ENCODE measurements at regions not wholly inside any gene's neighbourhood (a gene's known extent, or its start where the extent isn't known, plus 50 kb on each side); places are given as distances from the start of the nearest gene placed in this dataset.
A peak's percentile ranks its signal among the peaks of the same experiment; 100 is the strongest.

DNA sequence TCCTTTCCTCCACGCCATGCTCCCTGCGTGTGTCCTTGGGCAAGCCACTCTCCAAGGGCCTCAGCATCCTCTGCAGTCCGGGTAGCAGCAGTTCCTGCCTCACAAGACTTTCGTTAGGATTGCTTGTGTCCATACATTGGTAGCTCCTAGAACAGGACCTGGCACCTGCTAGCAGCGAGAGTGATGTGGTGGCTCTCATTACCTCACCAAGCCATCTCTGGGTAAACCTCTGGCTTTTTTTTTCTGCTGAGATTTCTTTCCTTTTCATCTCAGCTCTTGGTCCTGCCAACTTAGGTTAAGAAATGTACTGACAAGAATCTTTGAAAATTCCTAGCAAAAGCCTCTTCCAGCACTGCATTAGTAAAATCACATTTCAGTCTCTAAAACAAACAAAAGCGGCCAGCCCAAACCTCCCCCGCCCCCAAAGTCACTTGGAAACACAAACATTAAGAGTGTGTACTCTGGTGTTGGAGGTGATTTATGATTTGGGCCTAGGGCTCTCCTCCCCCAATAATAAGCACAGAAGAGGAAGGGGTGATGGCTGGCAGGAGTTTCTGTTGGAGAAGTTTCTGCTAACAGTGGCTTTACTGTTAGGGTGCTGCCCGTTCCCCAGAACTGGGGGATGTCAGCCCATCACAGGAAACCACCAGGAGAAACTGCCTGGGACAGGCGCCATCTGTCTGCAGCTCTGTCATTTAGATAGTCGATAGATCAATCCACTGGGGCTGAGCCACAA is 199.2 kb downstream of the CD83 start:
- ATAC-seq (peak; percentile 65), DNase-seq (ENCODE audit: low read depth, low spot score) (no peak)
- Histone ChIP-seq H3K4me1 (ENCODE audit: control insufficient read depth in 1 of 2, insufficient read depth in 2 of 2, low read length in 2 of 2) (no peaks in the 10 kb centered on the region), H3K27me3 (ENCODE audit: insufficient read depth, low read length) (no peaks in the 10 kb centered on the region), H3K4me2 (ENCODE audit: low read length) (no peak overlapping the region), H3K4me3 (replicated peaks in 1 of 2; ENCODE audit: low read depth in 1 of 2, low read length in 2 of 2) (no peak overlapping the region), H3K9ac (ENCODE audit: low read length) (no peak overlapping the region), H3K9me3 (ENCODE audit: control insufficient read depth in 1 of 2, insufficient read depth in 1 of 2, low read depth in 1 of 2, low read length in 2 of 2) (no peaks in the 10 kb centered on the region), H4K20me1 (ENCODE audit: insufficient read depth) (no peaks in the 10 kb centered on the region), H2AFZ (ENCODE audit: low read depth, low read length, poor library complexity, severe bottlenecking) (no peak overlapping the region), H3K36me3 (ENCODE audit: control insufficient read depth in 1 of 2, insufficient read depth in 2 of 2, low read length in 2 of 2) (no peaks in the 10 kb centered on the region), H3K9me2 (ENCODE audit: insufficient read depth) (no peaks in the 10 kb centered on the region), H3K27ac (ENCODE audit: low read depth, low read length) (no peak overlapping the region), H3K79me2 (ENCODE audit: insufficient read depth, low read length) (no peaks in the 10 kb centered on the region)
- TF ChIP-seq, protein P1, sequence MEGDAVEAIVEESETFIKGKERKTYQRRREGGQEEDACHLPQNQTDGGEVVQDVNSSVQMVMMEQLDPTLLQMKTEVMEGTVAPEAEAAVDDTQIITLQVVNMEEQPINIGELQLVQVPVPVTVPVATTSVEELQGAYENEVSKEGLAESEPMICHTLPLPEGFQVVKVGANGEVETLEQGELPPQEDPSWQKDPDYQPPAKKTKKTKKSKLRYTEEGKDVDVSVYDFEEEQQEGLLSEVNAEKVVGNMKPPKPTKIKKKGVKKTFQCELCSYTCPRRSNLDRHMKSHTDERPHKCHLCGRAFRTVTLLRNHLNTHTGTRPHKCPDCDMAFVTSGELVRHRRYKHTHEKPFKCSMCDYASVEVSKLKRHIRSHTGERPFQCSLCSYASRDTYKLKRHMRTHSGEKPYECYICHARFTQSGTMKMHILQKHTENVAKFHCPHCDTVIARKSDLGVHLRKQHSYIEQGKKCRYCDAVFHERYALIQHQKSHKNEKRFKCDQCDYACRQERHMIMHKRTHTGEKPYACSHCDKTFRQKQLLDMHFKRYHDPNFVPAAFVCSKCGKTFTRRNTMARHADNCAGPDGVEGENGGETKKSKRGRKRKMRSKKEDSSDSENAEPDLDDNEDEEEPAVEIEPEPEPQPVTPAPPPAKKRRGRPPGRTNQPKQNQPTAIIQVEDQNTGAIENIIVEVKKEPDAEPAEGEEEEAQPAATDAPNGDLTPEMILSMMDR (IDR thresholded peaks at IDR 0.05 in 2 of 3, conservative IDR thresholded peaks at IDR 0.05 in 1 of 3; ENCODE audit: borderline replicate concordance in 1 of 3, insufficient read depth in 1 of 3, low read depth in 2 of 3, low read length in 2 of 3): peak; percentile 24 to 39 (median 27); a peak in 4 of 6 replicates
- TF ChIP-seq SRF (IDR thresholded peaks at IDR 0.05; ENCODE audit: low read depth) (no peak), RAD21 (IDR thresholded peaks at IDR 0.05; ENCODE audit: low read depth) (peak; percentile 39)
- ChIA-PET POLR2A (no interaction called here), RAD21 (ENCODE audit: low non-redundant PET in 1 of 2, low total read pairs in 2 of 2, uncharacterized antibody in 2 of 2, unreplicated experiment in 2 of 2) (interaction anchor here in 1 of 2 experiments (0.7 kb wide), 1 partner anchor 1062 kb away, joined by 3 read pairs; no protein-coding TSS in a partner anchor), CTCF (no interaction called here)
- intact Hi-C loops (cut with micrococcal nuclease): no loop called here
- no TSS peak for BruUV-seq (replicated peaks)

DNA sequence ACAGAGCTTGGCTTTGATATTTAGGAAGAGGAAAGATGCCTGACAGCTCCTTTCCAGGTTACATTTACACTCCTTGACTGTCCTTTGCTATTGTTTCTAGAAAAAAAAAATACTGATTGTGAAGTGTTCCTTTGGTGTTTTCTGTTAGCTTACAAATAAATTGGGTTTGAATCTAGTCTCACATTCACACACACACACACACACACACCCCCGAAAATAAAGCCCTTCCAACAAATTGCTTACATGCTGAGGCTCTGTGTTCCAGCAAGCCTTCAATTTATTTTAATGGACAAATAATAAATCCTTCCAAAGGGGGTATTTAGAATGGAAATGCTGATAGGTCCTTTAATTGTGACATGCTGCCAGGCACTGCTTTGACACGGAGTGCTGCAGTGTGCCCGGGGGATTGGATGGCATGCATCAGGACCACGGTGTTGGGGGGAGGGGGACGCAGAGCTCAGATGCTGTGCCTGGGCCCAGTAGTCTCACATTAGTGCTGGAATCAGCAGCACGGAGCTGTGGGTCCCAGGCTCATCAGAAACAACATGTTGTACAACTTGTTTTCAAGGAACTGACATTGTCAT is 199.9 kb downstream of the CD83 start:
- no peaks in the 10 kb centered on the region for H3K4me1 ChIP-seq (ENCODE audit: control insufficient read depth in 1 of 2, insufficient read depth in 2 of 2, low read length in 2 of 2)
- no TSS peak for BruUV-seq (replicated peaks)
- ChIA-PET RAD21 (ENCODE audit: low non-redundant PET in 1 of 2, low total read pairs in 2 of 2, uncharacterized antibody in 2 of 2, unreplicated experiment in 2 of 2) (interaction anchor here in 1 of 2 experiments (0.7 kb wide), 1 partner anchor 1062 kb away, joined by 3 read pairs; no protein-coding TSS in a partner anchor), POLR2A (no interaction called here), CTCF (no interaction called here)
- TF ChIP-seq EZH2phosphoT487 (IDR thresholded peaks at IDR 0.05; ENCODE audit: borderline replicate concordance): no peak
- TF ChIP-seq FOSL1 (IDR thresholded peaks at IDR 0.05; ENCODE audit: low read depth): no peak
- TF ChIP-seq, protein P2, sequence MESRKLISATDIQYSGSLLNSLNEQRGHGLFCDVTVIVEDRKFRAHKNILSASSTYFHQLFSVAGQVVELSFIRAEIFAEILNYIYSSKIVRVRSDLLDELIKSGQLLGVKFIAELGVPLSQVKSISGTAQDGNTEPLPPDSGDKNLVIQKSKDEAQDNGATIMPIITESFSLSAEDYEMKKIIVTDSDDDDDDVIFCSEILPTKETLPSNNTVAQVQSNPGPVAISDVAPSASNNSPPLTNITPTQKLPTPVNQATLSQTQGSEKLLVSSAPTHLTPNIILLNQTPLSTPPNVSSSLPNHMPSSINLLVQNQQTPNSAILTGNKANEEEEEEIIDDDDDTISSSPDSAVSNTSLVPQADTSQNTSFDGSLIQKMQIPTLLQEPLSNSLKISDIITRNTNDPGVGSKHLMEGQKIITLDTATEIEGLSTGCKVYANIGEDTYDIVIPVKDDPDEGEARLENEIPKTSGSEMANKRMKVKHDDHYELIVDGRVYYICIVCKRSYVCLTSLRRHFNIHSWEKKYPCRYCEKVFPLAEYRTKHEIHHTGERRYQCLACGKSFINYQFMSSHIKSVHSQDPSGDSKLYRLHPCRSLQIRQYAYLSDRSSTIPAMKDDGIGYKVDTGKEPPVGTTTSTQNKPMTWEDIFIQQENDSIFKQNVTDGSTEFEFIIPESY (IDR thresholded peaks at IDR 0.05; ENCODE audit: extremely low read depth, insufficient replicate concordance, low read length): no peak
- TF ChIP-seq YY1 (IDR thresholded peaks at IDR 0.05; ENCODE audit: extremely low read depth, insufficient replicate concordance, low read depth, low read length): no peak
- TF ChIP-seq EGR1 (IDR thresholded peaks at IDR 0.05; ENCODE audit: low read depth): no peak
- ATAC-seq (no peak), DNase-seq (ENCODE audit: low read depth, low spot score) (no peak)
- no peak overlapping the region for H3K4me2 ChIP-seq (ENCODE audit: low read length)
- H3K9ac ChIP-seq (ENCODE audit: low read length): no peak overlapping the region
- no peak overlapping the region for H2AFZ ChIP-seq (ENCODE audit: low read depth, low read length, poor library complexity, severe bottlenecking)
- no peaks in the 10 kb centered on the region for H3K9me3 ChIP-seq (ENCODE audit: control insufficient read depth in 1 of 2, insufficient read depth in 1 of 2, low read depth in 1 of 2, low read length in 2 of 2)
- no peak overlapping the region for H3K4me3 ChIP-seq (replicated peaks in 1 of 2; ENCODE audit: low read depth in 1 of 2, low read length in 2 of 2)
- no peaks in the 10 kb centered on the region for H3K79me2 ChIP-seq (ENCODE audit: insufficient read depth, low read length)
- intact Hi-C loops (cut with micrococcal nuclease): no loop called here
- no peaks in the 10 kb centered on the region for H3K9me2 ChIP-seq (ENCODE audit: insufficient read depth)
- no peak overlapping the region for H3K27ac ChIP-seq (ENCODE audit: low read depth, low read length)
- no peaks in the 10 kb centered on the region for H4K20me1 ChIP-seq (ENCODE audit: insufficient read depth)
- H3K27me3 ChIP-seq (ENCODE audit: insufficient read depth, low read length): no peaks in the 10 kb centered on the region
- no peaks in the 10 kb centered on the region for H3K36me3 ChIP-seq (ENCODE audit: control insufficient read depth in 1 of 2, insufficient read depth in 2 of 2, low read length in 2 of 2)

All from HCT116 (cell line).